ENCODE measurements at regions not wholly inside any gene's neighbourhood (a gene's known extent, or its start where the extent isn't known, plus 50 kb on each side); places are given as distances from the start of the nearest gene placed in this dataset.

GRCh38 chr9:16202914-16203728 lies 650.3 kb downstream of the CCDC171 start:
- no peak for ATAC-seq

DNA sequence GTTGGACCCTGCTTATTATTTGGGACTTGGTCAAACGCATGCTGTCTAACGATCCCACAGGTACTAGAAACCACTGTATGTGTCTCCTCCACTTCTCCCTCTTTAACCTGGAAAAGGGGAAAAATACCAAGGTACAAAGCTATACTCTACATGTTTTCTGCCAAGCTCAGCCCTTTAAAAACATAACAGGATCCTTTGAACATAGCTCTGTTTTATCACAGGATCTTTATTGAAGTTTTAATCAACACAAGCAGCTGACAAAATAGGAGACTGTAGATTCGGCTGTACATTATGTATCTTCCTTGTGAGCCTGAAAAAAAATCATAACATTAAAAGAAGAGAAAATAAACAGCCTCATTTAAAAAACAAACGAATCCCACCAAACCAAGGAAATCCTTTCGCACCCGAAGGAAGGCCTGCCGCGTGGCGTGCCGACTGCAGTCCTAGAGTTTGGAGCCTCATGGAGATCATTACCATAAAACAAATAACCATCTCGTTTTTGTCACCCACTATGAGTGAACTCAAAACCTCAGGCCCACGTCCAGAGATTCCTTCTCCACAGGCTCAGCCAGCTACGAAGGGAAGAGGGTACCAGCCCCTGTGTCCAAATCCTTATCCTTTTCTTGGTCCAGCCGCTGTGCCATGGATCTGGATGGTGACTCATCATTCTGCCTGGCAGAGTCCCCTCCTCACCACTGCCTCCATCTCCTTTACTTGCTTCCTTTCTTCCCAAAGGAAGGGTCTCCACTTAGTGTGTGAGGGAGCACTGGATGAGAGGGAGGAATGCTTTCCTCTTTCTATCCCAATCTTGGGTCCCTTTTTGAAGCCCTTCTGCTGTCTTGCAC lies 651.1 kb downstream of the CCDC171 start:
- ATAC-seq: no peak

DNA sequence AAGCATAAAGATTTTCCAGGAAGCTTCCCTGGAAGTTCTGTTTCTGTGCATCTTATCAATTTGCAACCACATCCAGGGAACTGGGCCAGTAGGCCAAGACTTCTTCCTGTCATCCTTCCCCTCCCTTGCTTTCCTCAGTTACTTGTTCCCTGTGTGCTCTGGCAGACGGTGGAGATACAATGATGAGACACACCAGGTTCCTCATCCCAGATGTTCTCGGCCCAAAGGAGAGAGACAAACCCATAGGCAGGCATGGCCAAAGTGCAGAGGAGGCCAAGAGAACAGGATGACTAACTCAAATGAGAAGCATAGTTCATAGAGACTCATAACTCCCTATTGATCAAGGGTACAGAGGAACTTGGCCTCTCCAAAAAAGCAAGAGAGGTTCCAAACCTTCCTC lies 652.6 kb downstream of the CCDC171 start:
- no peak for ATAC-seq

- ATAC-seq: no peak
Measured at GRCh38 chr9:16206518-16206917, 653.7 kb downstream of the CCDC171 start.

DNA sequence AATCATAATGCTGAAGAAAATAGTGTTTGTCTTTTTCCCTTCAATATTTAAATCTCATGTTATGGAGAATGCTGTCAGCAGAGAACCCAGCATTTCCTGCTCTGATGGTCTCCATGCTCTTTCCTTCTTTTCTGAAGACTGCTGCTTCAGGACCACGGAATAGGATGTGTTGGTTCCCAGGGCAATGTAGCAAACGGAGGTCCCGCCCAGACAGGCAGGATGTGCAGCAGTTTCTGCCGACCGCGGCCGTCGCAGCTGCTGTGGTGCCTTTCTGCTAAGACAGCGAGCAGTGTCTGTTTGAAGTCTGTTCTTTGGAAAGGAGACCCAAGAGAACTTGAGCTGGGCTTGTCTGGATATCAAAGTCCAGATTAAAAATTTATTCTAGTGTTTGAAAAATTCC lies 654.3 kb downstream of the CCDC171 start:
- no peak for ATAC-seq

DNA sequence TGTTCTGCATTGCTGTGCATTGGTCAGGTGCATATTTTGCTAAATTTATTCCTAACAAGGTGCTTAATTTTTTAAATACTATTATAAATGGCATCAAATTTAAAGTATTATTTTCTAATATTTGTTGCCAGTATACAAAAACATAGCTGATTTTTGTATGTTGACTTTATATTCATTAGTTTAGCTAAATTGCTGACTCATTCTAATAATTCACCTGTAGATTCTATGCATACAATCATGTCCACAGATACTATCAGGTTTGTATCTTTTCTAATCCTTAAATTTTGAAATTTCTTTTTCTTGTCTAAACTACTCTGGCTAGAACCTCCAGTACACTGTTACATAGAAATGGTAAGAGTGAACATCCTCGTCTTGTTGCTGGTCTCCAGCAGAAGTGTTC lies 657.6 kb downstream of the CCDC171 start:
- no peak for ATAC-seq

- no peak for ATAC-seq
Measured at GRCh38 chr9:16211946-16212345, 658.5 kb downstream of the BNC2 start.

GRCh38 chr9:16213781-16214515 lies 656.5 kb downstream of the BNC2 start:
- peak; percentile 87 for ATAC-seq

- no peak for ATAC-seq
Measured at GRCh38 chr9:16214677-16215352, 655.7 kb downstream of the BNC2 start.

- ATAC-seq: no peak
Measured at GRCh38 chr9:16215353-16215680, 655.2 kb downstream of the BNC2 start.

DNA sequence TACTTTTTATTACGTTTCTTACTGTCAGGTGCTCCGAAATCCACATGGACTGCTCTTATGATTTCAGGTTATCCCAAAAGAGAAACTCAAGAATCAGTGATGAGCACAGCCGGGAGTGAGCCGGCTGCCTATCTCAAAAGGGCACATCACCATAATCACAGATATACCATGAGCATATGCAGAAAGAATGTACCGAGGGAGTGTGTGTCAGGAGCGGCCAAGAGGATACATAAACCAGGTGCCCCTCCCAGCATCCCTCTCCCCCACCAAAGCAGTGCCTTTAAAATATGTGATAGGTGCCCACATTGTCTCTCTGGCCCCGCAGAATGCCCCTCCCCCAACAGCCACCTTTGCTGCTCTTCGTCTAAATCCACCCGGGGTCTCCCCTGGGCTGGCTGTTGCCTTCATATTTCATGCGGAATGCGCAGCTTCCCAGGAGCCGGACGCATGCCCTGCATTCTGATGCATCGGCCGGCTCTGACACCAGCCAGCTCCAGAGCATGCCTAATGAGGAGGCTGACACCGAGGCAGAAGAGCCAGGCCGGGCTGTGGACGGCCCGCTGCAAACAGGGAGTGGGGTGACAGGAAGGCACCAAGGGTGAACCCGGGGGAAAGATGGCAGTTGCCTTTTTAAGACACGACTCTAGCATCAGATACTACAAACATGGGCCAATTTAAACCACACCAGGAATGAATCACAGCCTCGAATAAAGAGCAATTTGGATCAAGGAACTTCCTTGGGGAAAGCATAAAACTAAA lies 652.3 kb downstream of the BNC2 start:
- ATAC-seq: no peak

DNA sequence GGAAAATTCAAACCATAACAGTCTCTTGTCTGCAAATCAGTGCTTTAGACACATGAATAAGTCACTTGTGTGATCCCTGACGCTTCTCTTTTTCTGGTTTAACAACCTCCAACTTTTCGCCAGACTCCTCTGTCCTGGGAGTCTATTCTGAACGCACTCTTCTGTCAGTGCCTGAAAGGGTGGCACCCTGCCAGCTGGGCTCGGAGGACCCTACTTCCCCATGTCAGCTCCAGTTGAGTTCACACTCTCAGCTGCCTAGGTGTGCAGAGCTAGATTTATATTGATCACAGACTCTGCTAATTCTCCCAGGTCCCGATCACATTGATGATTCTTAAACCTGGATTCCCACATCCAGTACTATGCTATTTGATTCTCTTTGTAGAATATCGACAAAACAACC lies 649.1 kb downstream of the BNC2 start:
- ATAC-seq: no peak

GRCh38 chr9:16221822-16222547 lies 648.5 kb downstream of the BNC2 start:
- ATAC-seq: no peak

DNA sequence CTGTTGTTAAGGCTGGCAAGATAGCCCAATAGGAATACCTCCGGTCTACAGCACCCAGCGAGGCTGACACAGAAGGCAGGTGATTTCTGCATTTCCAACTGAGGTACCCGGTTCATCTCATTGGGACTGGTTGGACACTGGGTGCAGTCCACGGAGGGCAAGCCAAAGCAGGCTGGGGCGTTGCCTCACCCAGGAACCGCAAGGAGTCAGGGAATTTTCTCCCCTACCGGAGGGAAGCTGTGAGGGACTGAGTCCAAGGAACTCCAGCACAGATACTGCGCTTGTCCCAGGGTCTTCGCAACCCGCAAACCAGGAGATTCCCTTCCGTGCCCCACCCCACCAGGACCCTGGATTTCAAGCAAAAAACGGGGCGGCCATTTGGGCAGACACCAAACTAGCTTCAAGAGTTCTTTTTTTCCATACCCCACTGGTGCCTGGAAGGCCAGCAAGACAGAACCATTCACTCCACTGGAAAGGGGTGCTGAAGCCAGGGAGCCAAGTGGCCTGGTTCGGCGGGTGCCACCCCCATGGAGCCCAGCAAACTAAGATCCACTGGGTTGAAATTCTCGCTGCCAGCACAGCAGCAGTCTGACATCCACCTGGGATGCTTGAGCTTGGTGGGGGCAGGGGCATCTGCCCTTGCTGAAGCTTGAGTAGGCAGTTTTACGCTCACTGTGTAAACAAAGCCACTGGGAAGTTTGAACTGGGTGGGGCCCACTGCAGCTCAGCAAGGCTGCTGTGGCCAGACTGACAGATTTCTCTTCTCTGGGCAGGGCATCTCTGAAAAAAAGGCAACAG lies 647.2 kb downstream of the BNC2 start:
- ATAC-seq: no peak

GRCh38 chr9:16230731-16231130 lies 639.7 kb downstream of the BNC2 start:
- no peak for ATAC-seq

DNA sequence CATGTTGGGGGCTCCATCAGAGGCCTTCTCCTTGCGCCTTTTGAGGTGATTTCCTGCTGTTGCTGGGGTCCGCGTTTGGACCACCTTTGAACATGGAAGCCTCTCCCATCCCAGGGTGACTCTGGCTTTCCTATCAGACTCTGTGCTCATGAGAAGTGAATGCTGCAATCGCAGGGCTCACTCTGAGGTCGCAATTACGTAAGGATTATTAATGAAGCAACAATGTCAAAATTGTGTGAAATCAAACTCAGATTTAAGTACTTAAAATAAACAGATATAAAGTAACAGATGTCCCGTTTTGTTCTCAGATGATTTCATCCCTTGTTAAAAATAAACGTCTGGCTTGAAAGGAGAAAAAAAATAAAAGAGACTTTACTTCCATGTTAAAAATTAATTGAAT lies 634.2 kb downstream of the BNC2 start:
- ATAC-seq: no peak

- no peak for ATAC-seq
Measured at GRCh38 chr9:16236882-16237281, 633.6 kb downstream of the BNC2 start.

- no peak for ATAC-seq
Measured at GRCh38 chr9:16238623-16239138, 631.8 kb downstream of the BNC2 start.

- ATAC-seq: no peak
Measured at GRCh38 chr9:16241231-16241630, 629.2 kb downstream of the BNC2 start.

DNA sequence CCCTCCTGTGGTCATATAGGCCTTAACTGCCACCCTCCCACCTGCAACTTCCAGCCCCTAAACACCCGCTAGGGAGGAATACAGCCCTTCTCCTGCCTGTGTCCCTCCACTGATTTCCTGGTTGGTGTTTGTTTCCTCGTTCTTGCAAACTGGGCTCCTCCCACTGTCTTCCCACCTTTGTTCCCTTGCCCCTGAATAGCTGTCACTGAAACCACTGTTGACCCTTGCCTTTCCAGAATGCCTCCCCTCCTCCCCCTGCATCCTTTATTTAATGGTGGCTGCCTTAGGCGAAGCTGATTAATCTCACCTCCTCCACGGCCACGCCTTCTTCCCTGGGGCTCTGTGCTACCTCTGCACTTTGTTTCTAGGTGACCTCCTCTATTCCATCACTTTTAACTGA lies 626.7 kb downstream of the BNC2 start:
- ATAC-seq: no peak
